ENCODE measurements at regions not wholly inside any gene's neighbourhood (a gene's known extent, or its start where the extent isn't known, plus 50 kb on each side); places are given as distances from the start of the nearest gene placed in this dataset.

GRCh38 chr6:163915131-163915530 lies 500.6 kb downstream of the QKI start:
- Histone ChIP-seq H3K4ac (ENCODE audit: low read depth, low read length) (no peak overlapping the region), H3K27ac (ENCODE audit: insufficient read depth, low read length) (no peak overlapping the region), H2BK120ac (ENCODE audit: low read depth, low read length) (no peak overlapping the region), H2AK9ac (replicated peaks; ENCODE audit: low read depth, low read length, poor library complexity) (no peak overlapping the region), H2BK20ac (ENCODE audit: low read depth, low read length) (no peak overlapping the region), H3K4me2 (ENCODE audit: low read depth, low read length) (no peak overlapping the region), H4K20me1 (ENCODE audit: insufficient read depth, low read length) (no peaks in the 10 kb centered on the region), H4K5ac (ENCODE audit: low read depth, low read length) (no peak overlapping the region), H3K36me3 (ENCODE audit: control insufficient read depth, insufficient read depth, low read length) (no peaks in the 10 kb centered on the region), H3K27me3 (ENCODE audit: control insufficient read depth, insufficient read depth, low read length) (no peaks in the 10 kb centered on the region; the same call in 1 of the 2 replicates), H3K9me1 (ENCODE audit: insufficient read depth, low read length) (no peaks in the 10 kb centered on the region), H2AK5ac (ENCODE audit: low read depth, low read length) (no peak overlapping the region), H3K79me1 (ENCODE audit: low read depth in 1 of 2, low read length in 2 of 2) (no peaks in the 10 kb centered on the region), H2BK5ac (ENCODE audit: low read depth, low read length, poor library complexity, severe bottlenecking) (no peak overlapping the region), H3K4me1 (ENCODE audit: control insufficient read depth, insufficient read depth, low read length) (no peaks in the 10 kb centered on the region), H3K4me3 (ENCODE audit: insufficient read depth, low read depth, low read length) (no peak overlapping the region), H3K9me3 (ENCODE audit: control insufficient read depth, insufficient read depth, low read length) (no peaks in the 10 kb centered on the region), H3K56ac (ENCODE audit: extremely low read depth, insufficient read depth, low read length) (no peak overlapping the region), H4K91ac (ENCODE audit: insufficient read depth, low read depth, low read length) (no peak overlapping the region), H2BK15ac (ENCODE audit: low read depth, low read length) (no peak overlapping the region), H3K14ac (replicated peaks; ENCODE audit: low read depth, low read length) (no peak overlapping the region), H3K9ac (ENCODE audit: low read depth, low read length) (no peak overlapping the region), H2AFZ (replicated peaks; ENCODE audit: low read length, poor library complexity) (no peak overlapping the region), H3K23ac (ENCODE audit: low read depth, low read length) (no peak overlapping the region), H3K18ac (ENCODE audit: low read depth, low read length) (no peak overlapping the region), H4K8ac (ENCODE audit: low read depth in 2 of 2, low read length in 2 of 2) (no peak overlapping the region)
- intact Hi-C loops (cut with micrococcal nuclease): no loop called here
- no TSS peak for BruUV-seq (replicated peaks)
- dilution Hi-C loops (cut with HindIII; ENCODE audit: low sequenced_read_pairs, unreplicated experiment): no loop called here
- ChIA-PET CTCF (no interaction called here), POLR2A (ENCODE audit: unreplicated experiment) (no interaction called here)
- TF ChIP-seq ELK1 (IDR thresholded peaks at IDR 0.05; ENCODE audit: borderline replicate concordance, low read depth, low read length) (no peak), BHLHE40 (IDR thresholded peaks at IDR 0.05; ENCODE audit: low read depth, low read length) (no peak), CEBPB (IDR thresholded peaks at IDR 0.05; ENCODE audit: low read depth, low read length) (no peak), MAFK (IDR thresholded peaks at IDR 0.05; ENCODE audit: low read depth, low read length) (no peak), SMC3 (IDR thresholded peaks at IDR 0.05; ENCODE audit: low read depth, low read length) (no peak), MXI1 (IDR thresholded peaks at IDR 0.05; ENCODE audit: borderline replicate concordance, low read depth, low read length) (no peak), RCOR1 (IDR thresholded peaks at IDR 0.05; ENCODE audit: insufficient replicate concordance, low read length) (no peak), RFX5 (IDR thresholded peaks at IDR 0.05; ENCODE audit: low read depth, low read length) (no peak), CTCF (conservative IDR thresholded peaks at IDR 0.05; ENCODE audit: low read depth, low read length) (no peak), MAZ (IDR thresholded peaks at IDR 0.05; ENCODE audit: borderline replicate concordance, low read depth, low read length) (no peak), POLR2A (IDR thresholded peaks at IDR 0.05; ENCODE audit: low read depth, low read length) (no peak), NFE2L2 (IDR thresholded peaks at IDR 0.05; ENCODE audit: low read depth, low read length) (no peak), CHD1 (IDR thresholded peaks at IDR 0.05; ENCODE audit: low read depth, low read length) (no peak), RAD21 (IDR thresholded peaks at IDR 0.05; ENCODE audit: low read length) (no peak), USF2 (IDR thresholded peaks at IDR 0.05; ENCODE audit: low read depth, low read length) (no peak), FOS (IDR thresholded peaks at IDR 0.05; ENCODE audit: low read depth, low read length) (no peak)
- DNase-seq (no peak), ATAC-seq (ENCODE audit: low read depth) (no peak)
- in situ Hi-C loops (cut with MboI; ENCODE audit: low sequenced_read_pairs): no loop called here
- no CpG with 5 or more reads among the region's 8 CpGs for WGBS, 2 experiments (ENCODE audit: extremely low coverage in 2 of 2, insufficient read length in 1 of 2)

All from IMR-90 (cell line).